ENCODE measurements at regions not wholly inside any gene's neighbourhood (a gene's known extent, or its start where the extent isn't known, plus 50 kb on each side); places are given as distances from the start of the nearest gene placed in this dataset.

DNA sequence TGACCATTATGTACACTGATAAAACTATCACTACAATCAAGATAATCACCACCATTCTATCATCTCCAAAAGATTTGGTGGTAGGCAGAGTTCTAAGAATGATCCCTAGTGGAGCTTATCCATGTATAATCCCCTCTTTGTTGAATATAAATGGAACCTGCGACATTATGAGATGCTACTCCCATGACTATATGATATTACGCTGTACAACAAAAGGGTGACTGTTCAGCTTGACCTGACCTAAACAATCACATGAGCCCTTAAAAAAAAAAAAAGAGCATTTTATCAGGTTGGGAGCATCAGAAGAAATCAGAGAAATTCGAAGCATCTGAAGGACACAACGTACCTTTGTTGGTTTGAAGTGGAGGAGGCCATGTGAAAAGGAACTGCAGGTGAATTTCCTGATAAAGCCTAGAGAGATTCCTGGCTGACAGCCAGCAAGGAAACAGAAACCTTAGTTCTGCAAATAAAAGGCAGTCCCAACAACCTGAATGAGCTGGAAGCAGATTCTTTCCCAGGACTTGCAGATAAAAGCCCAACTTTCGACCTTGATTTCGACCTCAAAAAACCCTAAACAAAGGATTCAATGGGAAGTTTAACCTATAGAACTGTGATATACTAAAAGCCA lies 270.7 kb downstream of the ADRA2A start:
- no peak for DNase-seq (ENCODE audit: low read depth)

DNA sequence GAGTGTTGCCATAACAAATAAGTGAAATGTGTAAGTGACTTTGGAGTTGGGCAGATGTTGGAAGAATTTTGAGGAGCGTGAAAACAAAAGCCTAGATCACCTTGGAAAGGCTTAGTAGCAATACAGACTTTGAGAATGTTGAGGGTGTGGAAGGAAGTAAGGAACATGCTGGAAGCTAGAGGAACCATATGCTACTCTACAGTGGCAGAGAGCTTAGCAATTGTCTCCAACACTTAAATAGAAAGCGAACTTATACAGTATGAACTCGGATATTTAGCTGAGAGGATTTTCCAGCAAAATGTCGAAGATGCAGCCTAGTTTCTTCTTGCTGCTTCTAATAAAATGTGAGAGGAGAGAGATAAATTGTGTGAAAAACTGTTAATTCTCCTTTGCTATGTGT lies 271.2 kb downstream of the ADRA2A start:
- no peak for DNase-seq (ENCODE audit: low read depth)

GRCh38 chr10:111354859-111355258 lies 278.0 kb downstream of the ADRA2A start:
- DNase-seq (ENCODE audit: low read depth), result no peak

DNA sequence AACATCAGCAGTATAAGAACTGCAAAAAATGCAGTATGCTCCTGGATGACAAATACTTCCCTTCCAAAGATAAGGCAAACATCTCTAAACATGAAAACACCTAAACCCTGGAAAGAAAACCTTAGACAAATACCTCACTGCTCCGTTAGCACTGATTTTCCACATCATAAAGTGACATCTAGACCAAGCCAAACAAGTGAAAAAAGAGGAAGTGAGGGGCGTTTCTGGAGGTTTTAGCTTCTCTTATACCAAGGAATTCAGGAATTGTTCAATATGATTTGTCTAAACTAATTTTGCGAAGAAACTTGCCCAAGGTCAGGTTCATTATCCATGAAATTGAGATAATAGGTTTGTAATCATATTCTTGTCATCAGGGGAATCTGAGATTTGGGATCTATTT lies 279.7 kb downstream of the ADRA2A start:
- DNase-seq (ENCODE audit: low read depth), result no peak

GRCh38 chr10:111357859-111358258 lies 281.0 kb downstream of the ADRA2A start:
- no peak for DNase-seq (ENCODE audit: low read depth)

DNA sequence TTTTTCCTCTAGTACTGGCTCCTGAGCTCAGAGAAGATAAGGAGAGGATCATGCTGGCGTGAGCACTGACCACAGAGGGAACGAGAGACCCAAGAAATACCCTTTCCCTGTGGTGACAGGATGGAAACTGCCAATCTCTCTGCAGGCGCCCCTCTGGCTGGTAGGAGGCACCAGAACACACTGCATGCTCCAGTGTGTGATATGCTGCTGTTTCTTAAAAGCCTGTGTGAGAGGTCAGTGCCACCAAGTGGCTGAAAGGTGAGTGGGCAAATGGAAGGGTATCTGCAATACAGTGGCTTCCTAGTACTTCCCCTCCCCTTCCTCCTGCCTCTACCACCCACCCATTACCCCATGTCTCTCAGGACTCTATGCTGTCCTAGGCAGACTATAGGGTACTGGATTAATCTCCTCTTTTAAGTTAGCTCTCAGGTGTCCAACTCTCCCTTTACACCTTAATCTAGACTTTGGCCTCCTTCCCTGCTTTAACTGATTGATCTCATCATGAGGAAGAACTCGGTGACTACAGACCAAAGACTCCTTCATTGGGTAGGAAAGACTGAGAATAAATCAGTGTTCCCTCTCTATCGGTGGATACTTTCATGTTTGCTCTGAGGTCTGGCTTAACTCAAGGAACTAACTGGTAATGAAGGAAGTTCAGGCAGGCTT lies 283.6 kb downstream of the ADRA2A start:
- DNase-seq (ENCODE audit: low read depth), result no peak

DNA sequence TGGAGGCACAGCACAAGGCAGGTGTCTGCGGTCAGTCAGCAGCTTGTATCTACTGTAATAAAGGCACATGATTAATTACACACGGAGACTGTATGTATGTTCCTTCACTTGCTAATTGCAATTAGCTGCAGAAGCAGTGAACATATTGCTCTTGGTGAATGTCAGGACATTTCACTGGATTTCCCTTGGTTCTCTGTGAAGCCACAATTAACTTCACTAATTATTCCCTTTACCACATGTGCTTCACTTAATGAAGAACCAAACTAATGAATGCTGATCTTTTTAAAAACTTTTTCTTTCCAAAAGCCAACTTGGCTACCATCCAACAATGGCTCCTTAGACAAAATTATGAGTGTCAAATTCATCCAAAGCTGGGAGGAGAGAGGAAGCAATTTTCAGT lies 290.7 kb downstream of the ADRA2A start:
- no peak for DNase-seq (ENCODE audit: low read depth)

DNA sequence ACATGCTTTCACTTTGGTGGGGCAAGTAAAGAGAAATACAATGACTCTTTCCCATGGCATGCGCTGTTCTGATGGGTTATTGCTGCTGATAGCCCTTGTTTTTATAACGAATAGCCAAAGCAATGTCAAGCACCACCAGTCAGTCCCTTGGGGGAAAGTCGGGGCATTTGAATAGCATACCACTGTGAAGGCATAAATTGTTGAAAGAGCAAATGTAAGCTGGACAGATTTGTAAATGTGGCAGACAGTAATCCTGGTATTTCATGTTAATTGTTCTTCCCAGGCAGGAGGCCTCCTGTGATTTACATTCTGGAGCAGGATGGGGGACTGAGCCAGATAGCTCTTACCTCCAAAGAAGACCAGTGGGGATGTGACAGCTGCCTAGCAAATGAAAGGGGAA lies 293.3 kb downstream of the ADRA2A start:
- DNase-seq (ENCODE audit: low read depth), result no peak

GRCh38 chr10:111373696-111374095 lies 296.9 kb downstream of the ADRA2A start:
- DNase-seq (ENCODE audit: low read depth), result no peak

- no peak for DNase-seq (ENCODE audit: low read depth)
Measured at GRCh38 chr10:111379534-111380187, 302.8 kb downstream of the ADRA2A start.

- no peak for DNase-seq (ENCODE audit: low read depth)
Measured at GRCh38 chr10:111384556-111384955, 307.7 kb downstream of the ADRA2A start.

DNA sequence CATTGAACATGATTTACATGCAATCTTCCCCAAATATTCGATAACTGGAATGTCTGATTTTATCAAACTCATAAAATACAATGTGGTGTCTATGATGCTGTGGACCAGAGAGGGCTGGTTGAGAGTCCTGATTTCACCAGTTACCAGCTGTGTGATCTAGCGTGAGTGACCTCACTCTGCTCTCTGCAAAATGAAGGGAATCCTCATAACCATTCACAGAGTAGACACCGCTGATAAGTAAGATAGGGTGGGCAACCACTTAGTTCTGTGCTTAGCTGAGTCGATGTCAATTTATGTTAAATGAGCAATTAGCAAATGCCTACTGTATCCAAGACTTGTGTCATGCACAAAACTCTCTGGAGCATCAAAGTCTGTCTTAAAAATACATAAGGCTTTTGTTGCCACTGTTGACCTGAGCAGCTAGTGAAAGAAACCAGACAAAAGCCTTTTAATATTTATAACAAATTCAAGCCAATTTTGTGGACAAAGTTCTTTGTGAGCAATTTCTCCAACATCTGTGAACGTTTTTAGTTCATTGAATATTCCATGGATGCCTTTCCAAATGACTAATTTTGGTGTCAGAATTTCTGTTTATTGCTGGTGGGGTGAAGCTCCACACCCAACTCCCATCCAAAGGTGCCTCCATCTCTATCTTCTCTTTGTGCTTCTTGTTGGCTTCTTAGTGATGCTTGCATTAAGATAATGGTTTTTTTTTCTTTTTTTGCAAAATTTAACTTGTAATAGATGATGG lies 314.2 kb downstream of the ADRA2A start:
- DNase-seq (ENCODE audit: low read depth), result no peak

DNA sequence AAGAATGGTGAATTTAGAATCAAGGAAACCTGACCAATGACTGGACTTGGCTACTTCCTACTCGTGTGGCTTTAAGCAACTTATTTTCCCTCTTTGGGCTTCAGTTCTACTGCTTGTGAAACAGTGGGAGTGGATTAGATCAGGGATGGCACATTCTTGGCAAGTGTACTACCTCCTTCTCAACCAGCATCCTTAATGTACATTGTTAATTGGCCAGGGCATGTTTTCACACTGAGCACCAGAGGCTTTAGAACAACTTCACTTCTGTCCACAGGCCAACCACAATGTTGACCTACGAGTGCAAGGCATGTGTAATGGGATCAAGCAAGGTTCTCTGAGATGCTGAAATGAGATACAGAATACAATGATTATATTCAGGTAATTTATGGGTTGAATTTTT lies 315.3 kb downstream of the ADRA2A start:
- no peak for DNase-seq (ENCODE audit: low read depth)

DNA sequence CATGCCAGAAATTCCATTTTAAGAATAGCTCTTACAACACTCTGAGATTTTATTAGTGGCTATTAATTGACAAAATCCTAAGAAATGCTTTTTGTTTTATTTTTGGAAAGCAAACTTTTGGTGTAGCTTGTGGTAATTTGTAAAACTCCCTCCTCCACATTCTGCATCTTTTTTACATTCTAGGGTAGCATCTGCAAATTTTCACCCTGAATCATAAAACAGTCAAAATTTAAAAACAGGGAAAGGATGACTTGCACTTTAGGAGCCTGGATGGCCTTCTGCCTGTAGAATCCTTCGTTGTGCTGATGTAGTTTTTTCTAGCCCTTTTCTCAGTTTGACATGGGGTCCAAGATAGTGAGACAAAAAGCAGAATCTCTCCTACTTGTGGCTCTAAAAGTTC lies 316.1 kb downstream of the ADRA2A start:
- no peak for DNase-seq (ENCODE audit: low read depth)

DNA sequence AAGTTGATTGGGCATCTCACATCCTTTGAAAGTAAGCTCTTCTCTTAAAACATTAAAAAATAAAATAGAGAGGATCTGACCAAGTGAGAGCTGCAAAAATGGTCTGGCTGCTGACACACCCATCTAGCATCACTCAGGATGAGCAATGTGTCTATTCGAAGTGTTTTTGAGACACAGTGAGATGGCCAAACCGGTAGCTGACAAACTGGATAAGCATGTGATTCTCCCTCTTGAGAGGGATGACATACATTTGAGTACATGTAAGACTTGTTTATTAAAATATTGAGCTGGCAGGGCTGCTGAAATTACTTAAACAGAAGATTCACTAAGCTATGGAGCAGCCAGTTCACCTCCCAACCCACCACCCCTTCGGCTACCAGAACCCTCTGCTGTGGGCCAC lies 333.9 kb downstream of the ADRA2A start:
- no peak for DNase-seq (ENCODE audit: low read depth)

DNA sequence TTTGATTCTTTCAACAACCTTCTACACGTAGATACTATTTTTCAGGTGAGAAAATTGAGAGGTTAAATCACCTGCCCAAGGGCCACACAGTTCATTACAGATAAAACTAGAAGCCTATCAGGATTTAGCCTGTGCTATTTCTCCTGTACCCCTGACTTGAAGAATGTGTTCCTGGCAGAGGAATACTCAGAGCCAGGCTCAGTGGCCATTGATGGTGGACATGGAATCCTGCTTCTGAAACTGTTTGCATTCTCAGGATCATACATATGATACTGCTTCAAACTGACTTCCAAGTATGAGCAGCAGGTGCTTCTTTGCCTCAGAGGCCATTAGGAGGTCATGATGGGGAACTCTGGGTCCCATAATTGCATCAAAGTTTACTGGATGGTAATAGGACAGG lies 348.6 kb downstream of the ADRA2A start:
- no peak for DNase-seq (ENCODE audit: low read depth)

GRCh38 chr10:111429288-111430028 lies 352.6 kb downstream of the ADRA2A start:
- no peak for DNase-seq (ENCODE audit: low read depth)

DNA sequence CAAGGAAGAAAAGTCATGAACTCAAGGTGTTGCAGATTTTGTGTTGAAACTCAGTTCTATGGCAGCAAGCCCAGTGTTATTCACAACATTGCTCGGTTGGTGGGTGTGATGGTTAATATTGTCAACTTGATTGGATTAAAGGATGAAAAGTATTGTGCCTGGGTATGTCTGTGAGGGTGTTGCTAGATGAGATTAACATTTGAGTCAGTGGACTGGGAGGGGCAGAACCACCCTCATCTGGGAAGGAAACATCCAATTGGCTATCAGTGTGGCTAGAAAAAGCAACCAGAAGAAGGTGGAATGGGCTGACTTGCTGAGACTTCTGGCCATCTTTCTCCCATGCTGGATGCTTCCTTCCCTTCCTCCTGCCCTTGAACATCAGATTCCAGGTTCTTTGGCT lies 353.2 kb downstream of the ADRA2A start:
- DNase-seq (ENCODE audit: low read depth), result no peak

DNA sequence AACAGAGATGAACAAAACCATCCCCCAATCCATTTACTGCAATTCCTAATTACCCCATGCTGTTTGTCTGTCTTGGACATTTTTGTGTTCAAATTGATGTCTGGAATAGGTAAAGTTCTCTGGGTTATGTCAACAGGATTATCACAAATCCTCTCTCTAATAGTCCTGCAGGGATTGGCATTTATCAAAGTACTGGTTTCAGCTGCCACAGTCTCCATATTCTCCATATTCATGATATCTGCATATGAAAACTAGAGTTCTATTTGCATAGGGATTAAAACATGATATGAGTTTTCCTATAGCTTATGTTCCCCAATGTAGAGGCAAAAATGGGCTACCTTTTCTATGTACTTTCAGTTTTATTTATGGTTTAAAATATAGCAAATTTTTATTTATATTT lies 355.8 kb downstream of the ADRA2A start:
- no peak for DNase-seq (ENCODE audit: low read depth)

DNA sequence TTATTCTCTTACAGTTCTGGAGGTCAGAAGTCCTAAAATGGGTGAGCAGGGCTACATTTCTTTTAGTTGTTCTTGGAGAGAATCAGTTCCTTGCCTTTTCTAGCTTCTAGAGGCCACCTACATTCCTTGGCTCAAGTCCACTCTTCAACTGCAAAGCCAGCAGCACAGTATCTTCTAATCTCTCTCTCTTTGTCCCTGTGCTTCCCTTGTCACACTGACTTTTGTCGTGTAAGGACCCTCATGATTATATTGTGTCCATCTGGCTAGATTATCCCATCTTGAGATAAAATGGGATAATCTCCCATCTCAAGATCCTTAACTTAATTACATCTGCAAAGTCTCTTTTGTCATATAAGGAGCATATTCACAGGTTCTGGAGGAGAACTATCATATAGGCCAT lies 359.0 kb downstream of the ADRA2A start:
- no peak for DNase-seq (ENCODE audit: low read depth)

GRCh38 chr10:111439034-111439842 lies 362.4 kb downstream of the ADRA2A start:
- no peak for DNase-seq (ENCODE audit: low read depth)
